HCT116 (cell line): ENCODE measurements at regions not wholly inside any gene's neighbourhood (a gene's known extent, or its start where the extent isn't known, plus 50 kb on each side); places are given as distances from the start of the nearest gene placed in this dataset.

Experiments used
- ATAC-seq: fragments of 200-7000 bp; cut with Tn5 transposase; 2 replicates; pipeline ENCODE4 v1.9.1; 2020; ENCODE audit warnings: mild to moderate bottlenecking, moderate library complexity
- BruUV-seq: library from RNA; stranded (reverse); fragments of 400-500 nt; replicated peaks from 2 replicates; lab custom pipeline; 2021; lab: Mats Ljungman, UMichigan
- CTCF ChIA-PET: fragments of 300-600 bp; sonication (Branson Sonifier 250); formaldehyde crosslinking; loops from one replicate; lab custom pipeline; 2021; ENCODE audit warnings: antibody characterized with exemption; lab: Charles Lee
- POLR2A ChIA-PET: fragments of 300-600, 350-600 bp; sonication (Branson Sonifier 250); formaldehyde crosslinking; loops from one replicate; lab custom pipeline; 2021; ENCODE audit warnings: antibody characterized with exemption; lab: Charles Lee
- RAD21 ChIA-PET, 2 experiments: fragments of 300-600 bp; sonication (Branson Sonifier 250); formaldehyde crosslinking; loops; one replicate each; lab custom pipeline; 2023; ENCODE audit warnings: low total read pairs in 2 of 2; ENCODE audit not compliant: uncharacterized antibody in 2 of 2, unreplicated experiment in 2 of 2, low non-redundant PET in 1 of 2; lab: Charles Lee
- DNase-seq: peaks from one replicate; pipeline ENCODE4 v3.0.0-alpha.2; 2010; ENCODE audit warnings: low read depth, low spot score
- H2AFZ ChIP-seq: fragments of 200-600 bp; shearing (Covaris generic), sonication (generic); 2 replicates; pipeline ENCODE4 v1.6.1; 2017; ENCODE audit warnings: low read depth, mixed run types, mixed read lengths, antibody characterized with exemption, low read length; ENCODE audit not compliant: poor library complexity, severe bottlenecking
- H3K27ac ChIP-seq: 2 replicates; pipeline ENCODE4 v1.5.1; 2012; ENCODE audit warnings: low read depth, low read length
- H3K27me3 ChIP-seq: fragments of 200-600 bp; sonication (generic); 2 replicates; pipeline ENCODE4 v1.6.1; 2016; ENCODE audit warnings: mixed run types, low read length, mixed read lengths; ENCODE audit not compliant: insufficient read depth
- H3K36me3 ChIP-seq, 2 experiments: fragments of 200-500 bp in 1 of 2; fragments of 200-600 bp in 1 of 2; sonication (Bioruptor generic) in 1 of 2; sonication (generic) in 1 of 2; 2 replicates each; pipeline versions ENCODE4 v1.5.1 to v1.6.1; 2014 to 2016; ENCODE audit warnings: low read length in 2 of 2, inconsistent platforms in 1 of 2, mixed read lengths in 1 of 2, mixed run types in 1 of 2; ENCODE audit not compliant: insufficient read depth in 2 of 2, control insufficient read depth in 1 of 2
- H3K4me1 ChIP-seq, 2 experiments: fragments of 200-600 bp in 1 of 2; sonication (generic) in 1 of 2; 2 replicates each; pipeline versions ENCODE4 v1.5.1 to v1.6.1; 2012 to 2017; ENCODE audit warnings: low read length in 2 of 2, inconsistent platforms in 1 of 2, mild to moderate bottlenecking in 1 of 2, mixed read lengths in 1 of 2, mixed run types in 1 of 2, moderate library complexity in 1 of 2; ENCODE audit not compliant: insufficient read depth in 2 of 2, control insufficient read depth in 1 of 2
- H3K4me2 ChIP-seq: fragments of 200-600 bp; sonication (generic); 2 replicates; pipeline ENCODE4 v1.6.1; 2017; ENCODE audit warnings: mixed run types, low read length, mixed read lengths
- H3K4me3 ChIP-seq, 2 experiments: fragments of 200-600 bp in 1 of 2; sonication (generic) in 1 of 2; replicated peaks in 1 of 2; 2 replicates each; pipeline ENCODE4 v1.5.1; 2011 to 2016; ENCODE audit warnings: low read length in 2 of 2, control low read depth in 1 of 2, low read depth in 1 of 2, mild to moderate bottlenecking in 1 of 2, mixed read lengths in 1 of 2, mixed run types in 1 of 2
- H3K79me2 ChIP-seq: fragments of 200-600 bp; sonication (generic); 2 replicates; pipeline ENCODE4 v1.6.1; 2017; ENCODE audit warnings: mild to moderate bottlenecking, mixed run types, low read length, moderate library complexity, mixed read lengths; ENCODE audit not compliant: insufficient read depth
- H3K9ac ChIP-seq: fragments of 200-600 bp; sonication (generic); 2 replicates; pipeline ENCODE4 v1.6.1; 2016; ENCODE audit warnings: low read length, mixed read lengths
- H3K9me2 ChIP-seq: fragments of 200-600 bp; sonication (generic), shearing (Covaris generic); 2 replicates; pipeline ENCODE4 v1.6.1; 2017; ENCODE audit warnings: mixed run types, mild to moderate bottlenecking, moderate library complexity; ENCODE audit not compliant: insufficient read depth
- H3K9me3 ChIP-seq, 2 experiments: fragments of 200-500 bp in 1 of 2; fragments of 200-600 bp in 1 of 2; sonication (Bioruptor generic) in 1 of 2; sonication (generic) in 1 of 2; 2 replicates each; pipeline ENCODE4 v1.6.1; 2014 to 2017; ENCODE audit warnings: low read length in 2 of 2, mixed read lengths in 2 of 2, inconsistent platforms in 1 of 2, low read depth in 1 of 2, mild to moderate bottlenecking in 1 of 2, mixed run types in 1 of 2, moderate library complexity in 1 of 2; ENCODE audit not compliant: control insufficient read depth in 1 of 2, insufficient read depth in 1 of 2
- H4K20me1 ChIP-seq: fragments of 200-600 bp; sonication (generic), shearing (Covaris generic); 2 replicates; pipeline ENCODE4 v1.6.1; 2017; ENCODE audit warnings: mixed run types, mild to moderate bottlenecking, moderate library complexity; ENCODE audit not compliant: insufficient read depth
- POLR2A ChIP-seq: IDR thresholded peaks from 2 replicates; pipeline ENCODE4 v1.7.0; 2011; ENCODE audit warnings: borderline replicate concordance; ENCODE audit not compliant: insufficient read depth, insufficient read length; ENCODE audit errors: extremely low read depth
- YY1 ChIP-seq: IDR thresholded peaks from 2 replicates; pipeline ENCODE4 v1.6.1; 2011; ENCODE audit warnings: low read length, low read depth, moderate library complexity, mild to moderate bottlenecking; ENCODE audit not compliant: insufficient replicate concordance; ENCODE audit errors: extremely low read depth
- intact Hi-C: fragments of 100-400 bp; cut with micrococcal nuclease; formaldehyde crosslinking; loops from 2 replicates; pipeline ENCODE4 v1.10.0; 2022
- TF ChIP-seq, protein P1 (sequence below): IDR thresholded peaks from 2 replicates; pipeline ENCODE4 v1.6.1; 2012
- TF ChIP-seq, protein P2 (sequence below): IDR thresholded peaks from 2 replicates; pipeline ENCODE4 v1.6.1; 2012

DNA sequence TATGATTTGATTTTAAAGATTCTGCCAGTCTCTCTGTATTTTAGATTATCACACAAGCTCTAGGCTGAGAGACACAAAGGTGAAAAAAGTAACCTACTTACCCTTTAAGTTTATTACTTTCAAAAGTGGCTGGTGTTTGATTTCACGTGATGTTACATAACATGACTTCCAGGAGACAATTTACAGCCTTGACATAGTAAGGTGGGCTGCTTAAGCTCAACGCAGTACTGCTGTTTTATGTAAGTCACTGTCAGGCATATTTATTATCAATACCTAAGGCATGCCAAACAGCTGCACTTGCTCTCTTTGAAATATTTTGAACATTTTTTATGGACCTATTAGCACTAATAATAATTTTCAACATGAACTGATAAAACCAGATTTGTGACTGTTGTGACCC, 451.5 kb upstream of the FAM241A start:
- CTCF ChIA-PET: no interaction called here
- no peaks in the 10 kb centered on the region for H3K79me2 ChIP-seq
- BruUV-seq: no TSS peak

DNA sequence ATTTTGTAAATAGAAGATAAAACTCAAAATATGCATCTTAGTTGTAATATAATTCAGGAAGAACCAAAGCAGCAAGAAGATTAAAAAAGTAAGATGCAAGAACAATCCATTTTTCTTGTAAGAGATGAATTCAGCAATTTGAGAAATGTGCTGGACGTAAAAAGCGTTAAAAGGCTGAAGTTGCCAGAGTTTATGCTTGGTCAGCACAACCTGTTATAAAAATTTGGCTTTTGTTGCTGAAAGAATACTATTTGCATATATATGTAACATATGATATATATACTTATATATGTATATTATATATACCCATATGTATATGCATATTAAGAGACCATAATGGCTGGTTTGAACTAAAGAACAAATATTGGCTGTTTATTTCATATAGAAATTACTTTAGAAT, 449.6 kb upstream of the FAM241A start:
- DNase-seq (no peak), ATAC-seq (no peak)
- Histone ChIP-seq H2AFZ (no peak overlapping the region), H3K9me3 (no peaks in the 10 kb centered on the region), H3K9ac (no peak overlapping the region), H3K4me2 (no peak overlapping the region), H3K27ac (no peak overlapping the region), H3K36me3 (no peaks in the 10 kb centered on the region), H3K4me1 (no peaks in the 10 kb centered on the region), H3K9me2 (no peaks in the 10 kb centered on the region), H3K4me3 (no peak overlapping the region), H3K79me2 (no peaks in the 10 kb centered on the region), H3K27me3 (no peaks in the 10 kb centered on the region), H4K20me1 (no peaks in the 10 kb centered on the region)
- no TSS peak for BruUV-seq
- RAD21 ChIA-PET: no interaction called here
- TF ChIP-seq, protein P1, sequence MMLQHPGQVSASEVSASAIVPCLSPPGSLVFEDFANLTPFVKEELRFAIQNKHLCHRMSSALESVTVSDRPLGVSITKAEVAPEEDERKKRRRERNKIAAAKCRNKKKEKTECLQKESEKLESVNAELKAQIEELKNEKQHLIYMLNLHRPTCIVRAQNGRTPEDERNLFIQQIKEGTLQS: no peak
- TF ChIP-seq, protein P2, sequence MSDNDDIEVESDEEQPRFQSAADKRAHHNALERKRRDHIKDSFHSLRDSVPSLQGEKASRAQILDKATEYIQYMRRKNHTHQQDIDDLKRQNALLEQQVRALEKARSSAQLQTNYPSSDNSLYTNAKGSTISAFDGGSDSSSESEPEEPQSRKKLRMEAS: no peak
- CTCF ChIA-PET: no interaction called here
- intact Hi-C loops: no loop called here
- POLR2A ChIA-PET: no interaction called here

More for the DNA sequence above, 451.5 kb upstream of the FAM241A start:
- no peak for DNase-seq
- Histone ChIP-seq H2AFZ (no peak overlapping the region), H3K9me2 (no peaks in the 10 kb centered on the region), H3K4me1 (no peaks in the 10 kb centered on the region), H3K27ac (no peak overlapping the region), H4K20me1 (no peaks in the 10 kb centered on the region), H3K27me3 (no peaks in the 10 kb centered on the region), H3K36me3 (no peaks in the 10 kb centered on the region), H3K4me3 (no peak overlapping the region), H3K4me2 (no peak overlapping the region), H3K9me3 (no peaks in the 10 kb centered on the region), H3K9ac (no peak overlapping the region)
- POLR2A ChIA-PET: no interaction called here
- RAD21 ChIA-PET: no interaction called here
- TF ChIP-seq POLR2A: no peak
- TF ChIP-seq YY1: no peak
- intact Hi-C loops: no loop called here
- no peak for ATAC-seq
